NK-92 treated with Interleukin-12 subunit alpha and Interleukin-12 subunit beta, amount 100 ng/mL, for 24 hours (cell line): ENCODE measurements at regions not wholly inside any gene's neighbourhood (a gene's known extent, or its start where the extent isn't known, plus 50 kb on each side); places are given as distances from the start of the nearest gene placed in this dataset.

Experiments used
- DNase-seq: peaks from one replicate; lab custom pipeline; 2025; lab: John Stamatoyannopoulos, UW

GRCh38 chr4:18957716-18958115 lies 936.2 kb upstream of the LCORL start:
- DNase-seq, result no peak

DNA sequence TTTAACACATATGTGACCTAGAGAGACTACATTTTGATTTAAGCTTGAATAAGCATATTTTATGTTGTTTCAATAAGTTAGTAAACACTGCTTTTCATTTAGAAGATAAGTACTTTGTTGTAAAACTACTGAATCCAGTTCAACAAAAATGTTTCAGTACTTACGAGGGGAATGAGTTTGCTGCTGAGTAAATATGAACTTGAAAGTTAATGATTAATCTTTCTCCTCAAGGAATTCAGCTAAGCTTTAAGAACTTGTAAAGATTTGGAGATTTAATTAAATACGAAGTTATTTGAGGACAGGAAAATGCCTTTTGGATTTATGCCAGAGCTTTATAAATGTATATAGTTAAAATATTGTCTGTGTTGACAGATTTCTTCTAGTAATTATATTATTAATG lies 933.0 kb upstream of the LCORL start:
- DNase-seq, result no peak

DNA sequence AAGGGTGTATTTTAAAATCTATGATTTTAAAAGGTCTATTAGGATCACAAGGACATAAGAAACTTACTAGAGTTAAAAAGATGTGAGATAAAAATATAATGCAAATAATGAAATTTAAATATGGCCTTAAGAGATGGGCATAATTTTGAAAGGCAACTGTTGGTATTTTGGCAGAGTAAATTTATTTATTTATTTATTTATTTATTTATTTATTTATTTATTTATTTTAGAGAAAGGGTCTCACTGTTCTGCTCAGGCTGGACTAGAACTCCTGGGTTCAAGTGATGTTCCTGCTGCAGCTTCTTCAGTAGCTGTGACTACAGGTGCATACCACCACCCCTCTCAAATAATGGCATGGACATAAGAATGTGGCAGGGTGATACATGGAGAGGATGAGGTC lies 932.1 kb upstream of the LCORL start:
- DNase-seq, result no peak

DNA sequence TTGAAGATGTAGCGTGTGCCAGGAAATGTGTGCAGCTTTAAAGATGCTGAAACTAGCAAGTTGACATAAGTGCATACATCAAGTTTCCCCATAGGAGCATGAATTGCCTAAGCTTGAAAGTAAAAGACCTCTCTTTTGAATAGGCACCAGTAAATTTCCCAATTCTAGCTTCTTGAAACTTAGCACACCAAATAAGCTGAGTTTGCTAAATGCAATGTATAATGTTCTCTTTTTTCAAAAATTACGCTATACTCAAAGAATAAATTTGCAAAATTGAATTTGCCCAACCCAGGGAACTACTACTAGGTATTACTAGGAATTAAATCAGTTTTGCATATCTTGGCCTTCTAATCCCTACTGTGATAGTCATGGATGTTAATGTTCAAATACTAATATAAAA lies 923.9 kb upstream of the LCORL start:
- no peak for DNase-seq

DNA sequence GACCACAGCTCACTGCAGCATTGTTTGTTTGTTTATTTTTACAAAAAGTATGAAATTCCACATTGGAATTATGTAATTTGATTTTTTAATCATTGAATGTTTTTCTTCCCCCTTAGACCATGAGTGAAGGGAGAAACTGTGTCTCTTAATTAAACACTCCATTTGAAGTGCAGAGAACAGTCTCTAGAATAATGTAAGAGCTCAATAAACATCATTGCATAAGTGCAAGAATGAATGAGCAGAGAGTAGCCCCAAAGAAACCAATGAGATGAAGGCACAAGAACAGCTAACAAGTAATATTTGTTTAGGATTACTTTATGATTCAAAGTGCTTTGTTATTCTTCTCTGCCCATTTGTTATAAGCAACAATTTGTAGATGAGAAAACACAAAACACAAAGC lies 921.3 kb upstream of the LCORL start:
- DNase-seq, result no peak

DNA sequence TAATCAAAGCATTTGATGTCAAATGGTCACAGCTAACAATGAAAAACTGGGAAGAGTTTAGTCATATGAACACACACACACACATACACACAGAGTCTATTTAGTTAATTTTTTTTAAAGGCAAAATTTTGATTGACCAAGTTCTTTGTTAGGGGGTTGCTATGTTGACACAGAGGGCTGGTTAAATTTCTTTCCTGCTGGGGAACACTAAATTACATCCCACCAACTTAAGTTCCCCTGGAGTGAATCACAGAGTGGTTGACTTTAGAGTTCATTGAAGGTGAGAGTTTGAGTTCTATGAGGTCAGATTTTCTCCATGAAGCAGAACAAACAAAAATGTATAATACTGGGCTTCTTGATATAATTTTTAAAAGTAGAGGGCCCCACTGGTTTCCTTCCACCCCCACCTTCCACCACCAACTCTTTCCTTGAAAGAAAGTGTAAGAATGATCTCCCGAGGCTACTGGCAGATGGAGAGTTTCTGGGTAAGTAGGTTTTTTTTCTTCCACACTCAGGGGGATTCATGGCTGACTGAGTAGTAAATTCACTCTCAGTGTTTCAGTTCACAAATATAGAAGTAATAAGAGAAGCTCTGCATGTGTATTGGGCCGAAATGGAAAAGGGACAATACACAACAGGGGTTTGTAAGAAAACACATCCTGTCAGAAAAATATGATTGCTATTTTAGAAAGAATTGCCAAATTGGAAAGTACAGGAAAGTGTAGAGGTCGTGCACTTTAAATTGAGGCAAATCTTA lies 917.0 kb upstream of the LCORL start:
- no peak for DNase-seq

GRCh38 chr4:18937746-18938145 lies 916.2 kb upstream of the LCORL start:
- DNase-seq, result no peak

GRCh38 chr4:18937080-18937479 lies 915.5 kb upstream of the LCORL start:
- no peak for DNase-seq

GRCh38 chr4:18935659-18936345 lies 914.2 kb upstream of the LCORL start:
- no peak for DNase-seq

DNA sequence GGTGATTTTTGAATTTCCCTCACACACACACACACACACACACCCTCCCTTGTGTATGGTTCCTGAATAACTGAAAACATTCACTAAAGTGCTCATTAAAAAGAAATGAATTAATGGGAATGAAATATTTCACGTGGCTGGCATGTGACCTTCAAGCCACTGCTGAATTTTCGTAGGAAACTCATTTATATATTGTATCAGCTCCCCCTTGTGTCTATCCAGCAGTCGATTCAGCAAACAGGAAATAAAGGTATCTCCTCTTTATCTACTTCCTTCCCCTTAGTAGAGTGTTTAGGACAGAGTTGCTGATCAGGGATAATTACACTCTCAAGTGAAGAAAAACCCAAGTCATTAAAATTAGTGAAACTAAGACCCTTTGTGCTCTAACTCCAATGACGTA lies 912.6 kb upstream of the LCORL start:
- no peak for DNase-seq

- DNase-seq, result no peak
These were observed 911.3 kb upstream of the LCORL start for GRCh38 chr4:18932730-18933339.

DNA sequence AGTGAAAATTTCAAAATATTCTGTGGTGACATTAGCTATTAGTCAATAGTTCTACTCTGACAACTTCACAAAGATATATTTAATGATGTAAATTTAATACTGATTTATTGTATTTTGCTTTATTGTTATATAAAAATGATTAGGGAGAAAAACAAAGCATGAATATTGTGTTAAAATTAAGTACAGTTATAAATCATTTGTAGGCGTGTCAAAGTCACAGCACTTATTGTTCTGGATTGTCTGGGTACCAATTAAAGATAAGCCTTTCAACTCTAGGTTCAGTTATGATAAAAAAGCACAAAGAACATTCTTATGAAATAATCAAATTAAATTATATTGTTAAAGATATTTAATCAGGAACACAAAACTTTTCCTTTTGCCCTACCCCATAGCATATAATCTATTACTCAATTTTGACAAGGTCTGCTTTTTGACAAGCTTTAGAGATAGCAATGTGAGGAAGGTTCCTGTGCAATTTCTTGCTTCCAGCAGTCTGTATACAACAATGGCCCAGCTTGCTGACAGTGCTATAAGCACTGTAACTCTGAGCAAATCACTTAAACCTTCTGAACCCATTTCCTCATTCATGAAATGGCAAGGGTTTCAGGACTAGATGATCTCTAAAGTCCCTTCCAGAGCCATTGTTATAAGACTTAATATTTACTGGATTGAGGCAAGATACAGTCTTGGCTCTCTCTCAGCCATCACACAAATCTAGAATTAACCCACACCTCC lies 910.3 kb upstream of the LCORL start:
- no peak for DNase-seq

- DNase-seq, result no peak
These were observed 908.9 kb upstream of the LCORL start for GRCh38 chr4:18930487-18930886.

DNA sequence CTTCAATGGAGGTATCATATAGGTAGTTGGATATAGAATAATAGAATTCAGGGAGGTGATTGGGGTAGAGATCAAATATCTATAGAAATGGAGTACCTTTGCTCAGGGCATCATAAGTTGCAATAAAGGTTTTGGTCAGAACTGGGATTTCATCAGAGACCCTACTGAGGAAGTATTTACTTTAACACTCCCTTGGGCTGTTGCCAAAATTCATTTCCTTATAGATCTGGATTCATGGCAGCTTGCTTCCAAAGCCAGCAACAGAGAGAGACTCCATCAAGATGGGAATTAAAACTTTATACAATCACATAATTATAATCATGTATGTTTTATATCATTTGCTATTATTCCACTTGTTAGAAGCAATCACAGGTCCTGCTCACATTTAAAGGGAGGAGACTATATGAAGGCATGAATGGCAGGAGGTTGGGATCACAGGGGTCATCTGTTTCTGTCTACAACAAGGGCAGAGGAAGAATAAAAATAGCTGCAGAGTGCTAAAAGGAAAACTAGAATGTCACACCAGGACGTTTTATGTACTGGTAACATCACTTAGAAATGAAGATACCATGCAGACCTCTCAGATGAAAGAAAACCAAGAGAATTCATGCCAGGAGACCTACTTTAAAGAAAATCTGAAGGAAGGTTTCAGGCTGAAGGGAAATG lies 902.1 kb upstream of the LCORL start:
- DNase-seq, result no peak

- DNase-seq, result no peak
These were observed 896.1 kb upstream of the LCORL start for GRCh38 chr4:18917689-18918088.

DNA sequence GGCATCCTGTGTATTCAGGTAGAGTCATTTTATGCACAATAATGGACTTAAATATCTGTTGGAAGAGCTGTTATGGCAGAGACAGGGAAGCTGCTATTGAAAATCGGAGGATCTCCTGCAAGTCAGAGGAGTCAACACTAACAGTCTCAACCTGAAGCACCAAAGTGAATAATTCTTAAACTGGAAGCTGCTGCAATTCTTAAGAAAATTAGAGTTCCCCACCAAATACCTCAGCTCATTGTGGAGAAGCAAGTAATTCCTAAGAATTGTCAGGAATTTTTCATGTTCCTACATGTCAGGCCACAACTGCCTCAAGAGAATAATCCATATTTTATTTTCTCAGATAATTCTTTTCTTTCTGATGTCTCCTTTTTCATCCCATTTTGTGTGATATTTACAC lies 892.6 kb upstream of the LCORL start:
- no peak for DNase-seq

- DNase-seq, result no peak
These were observed 873.4 kb upstream of the LCORL start for GRCh38 chr4:18894928-18895327.

- DNase-seq, result no peak
These were observed 860.9 kb upstream of the LCORL start for GRCh38 chr4:18882468-18882867.

GRCh38 chr4:18881556-18881955 lies 860.0 kb upstream of the LCORL start:
- DNase-seq, result no peak

GRCh38 chr4:18880871-18881270 lies 859.3 kb upstream of the LCORL start:
- no peak for DNase-seq

DNA sequence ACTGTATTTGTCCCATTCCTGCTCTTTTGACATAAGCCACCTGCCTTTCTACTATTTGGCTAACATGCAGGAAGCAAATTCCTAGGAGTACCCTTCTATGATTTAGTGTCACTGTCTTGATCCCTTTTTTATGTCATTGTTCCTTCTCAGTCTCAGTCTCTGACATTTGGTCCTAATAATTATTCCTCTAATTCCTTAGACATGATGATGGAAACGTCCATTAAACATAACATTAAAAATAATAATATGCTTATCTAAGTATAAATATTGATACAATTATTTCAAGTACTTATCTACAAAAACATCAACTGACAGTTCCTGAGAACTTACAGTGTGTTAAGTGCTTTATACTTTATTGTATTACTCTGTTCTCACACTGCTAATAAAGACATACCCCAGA lies 857.0 kb upstream of the LCORL start:
- DNase-seq, result no peak

DNA sequence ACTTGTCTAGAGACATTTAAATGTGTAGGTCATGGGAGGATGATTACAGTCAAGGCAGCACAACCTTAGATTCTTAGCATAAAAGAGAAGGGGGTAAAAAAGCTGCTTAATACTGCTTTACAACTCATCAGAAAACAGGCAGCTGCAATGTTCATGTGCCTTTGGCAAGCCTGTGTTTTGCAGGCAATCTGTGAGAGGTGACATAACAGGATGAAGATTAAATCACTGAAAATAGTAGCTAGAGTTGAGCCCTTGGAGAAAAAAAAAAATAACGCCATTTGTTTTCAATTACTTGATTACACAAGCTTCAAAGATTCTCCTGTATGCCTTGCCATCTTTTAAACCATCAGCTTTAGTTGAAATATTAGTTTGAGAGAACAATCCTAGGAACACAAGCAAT lies 847.6 kb upstream of the LCORL start:
- no peak for DNase-seq
